ENCODE measurements at regions not wholly inside any gene's neighbourhood (a gene's known extent, or its start where the extent isn't known, plus 50 kb on each side); places are given as distances from the start of the nearest gene placed in this dataset.

DNA sequence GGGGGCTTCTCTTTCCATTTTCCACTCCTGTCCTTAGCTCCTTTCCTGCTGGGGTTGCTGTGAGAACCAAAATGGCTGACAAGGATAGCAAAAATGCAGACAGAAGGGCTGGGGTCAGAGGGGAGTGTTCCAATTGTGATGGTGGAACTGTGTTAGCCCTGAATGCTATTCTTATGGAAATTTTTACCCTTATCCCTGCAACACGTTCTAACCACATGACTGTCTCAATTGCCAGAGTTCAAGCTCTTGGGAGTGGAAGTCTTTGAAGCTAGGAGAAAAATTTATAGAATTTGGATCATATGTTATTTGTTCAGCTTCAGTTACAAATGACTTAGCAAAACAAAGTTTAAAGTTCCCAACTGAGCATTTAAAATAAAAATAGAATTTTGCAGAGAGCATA lies 134.1 kb downstream of the ADCYAP1R1 start:
- no peak for DNase-seq (ENCODE audit: low read depth, low spot score)
- H3K27ac ChIP-seq, result no peak overlapping the region

- H3K27ac ChIP-seq, result no peak overlapping the region
- no peak for DNase-seq (ENCODE audit: low read depth, low spot score)
Observed at GRCh38 chr7:31175672-31176071, 123.6 kb downstream of the ADCYAP1R1 start.

DNA sequence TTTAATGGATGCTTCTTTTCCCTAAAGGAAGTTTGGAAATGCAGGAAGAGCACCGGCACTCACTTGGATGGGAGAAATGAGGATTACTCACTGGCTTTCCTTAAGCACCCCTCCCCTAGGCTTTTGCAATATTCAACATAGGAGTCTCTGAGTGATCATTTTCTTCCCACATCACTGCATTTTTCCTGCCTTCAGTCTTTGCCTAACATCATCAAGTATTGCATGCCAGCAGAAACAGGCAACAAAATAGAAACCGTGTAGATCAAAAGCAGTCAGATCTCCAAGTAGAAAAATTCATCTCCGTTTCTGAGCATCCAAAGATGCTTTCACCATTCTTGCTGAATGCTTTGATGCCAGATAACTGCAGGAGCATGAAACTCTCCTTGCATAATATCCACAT lies 119.9 kb downstream of the ADCYAP1R1 start:
- no peak overlapping the region for H3K27ac ChIP-seq
- DNase-seq (ENCODE audit: low read depth, low spot score), result no peak

GRCh38 chr7:31171216-31171785 lies 119.2 kb downstream of the ADCYAP1R1 start:
- no peak for DNase-seq (ENCODE audit: low read depth, low spot score)

More at GRCh38 chr7:31171216-31171785, 119.2 kb downstream of the ADCYAP1R1 start:
- H3K27ac ChIP-seq, result no peak overlapping the region
